A673 (cell line): ENCODE measurements at regions not wholly inside any gene's neighbourhood (a gene's known extent, or its start where the extent isn't known, plus 50 kb on each side); places are given as distances from the start of the nearest gene placed in this dataset.

Experiments
- BruUV-seq: library from RNA; stranded (reverse); fragments of 400-500 nt; replicated peaks from 2 replicates; lab custom pipeline; 2021; lab: Mats Ljungman, UMichigan
- CTCF ChIA-PET: fragments of 300-600 bp; sonication (Branson Sonifier 250); formaldehyde crosslinking; loops from one replicate; lab custom pipeline; 2022; ENCODE audit warnings: antibody characterized with exemption; lab: Charles Lee
- POLR2A ChIA-PET: fragments of 300-600 bp; sonication (Branson Sonifier 250); formaldehyde crosslinking; loops from one replicate; lab custom pipeline; 2022; ENCODE audit warnings: antibody characterized with exemption; ENCODE audit not compliant: low non-redundant PET; lab: Charles Lee
- DNase-seq: peaks from one replicate; pipeline ENCODE4 v3.0.0-alpha.2; 2015; ENCODE audit warnings: low spot score
- H3K27ac ChIP-seq: fragments of 200-600 bp; sonication (generic); 2 replicates; pipeline ENCODE4 v1.5.1; 2016; ENCODE audit warnings: mixed run types, low read depth, mild to moderate bottlenecking, mixed read lengths, antibody characterized with exemption, low read length; ENCODE audit not compliant: poor library complexity, severe bottlenecking
- H3K27me3 ChIP-seq: fragments of 200-600 bp; sonication (generic); replicated peaks from 2 replicates; pipeline ENCODE4 v1.6.1; 2017; ENCODE audit warnings: mixed run types, low read depth, mild to moderate bottlenecking, mixed read lengths, antibody characterized with exemption, low read length; ENCODE audit not compliant: insufficient read depth, poor library complexity
- H3K36me3 ChIP-seq: fragments of 200-600 bp; sonication (generic); 2 replicates; pipeline ENCODE4 v1.6.1; 2016; ENCODE audit warnings: mixed run types, mild to moderate bottlenecking, mixed read lengths, antibody characterized with exemption, low read length; ENCODE audit not compliant: insufficient read depth, poor library complexity, severe bottlenecking
- H3K4me1 ChIP-seq: fragments of 200-600 bp; sonication (generic); 2 replicates; pipeline ENCODE4 v1.6.1; 2017; ENCODE audit warnings: mixed run types, mild to moderate bottlenecking, mixed read lengths, antibody characterized with exemption, low read length; ENCODE audit not compliant: insufficient read depth, poor library complexity, severe bottlenecking
- H3K4me3 ChIP-seq: fragments of 200-600 bp; sonication (generic); 2 replicates; pipeline ENCODE4 v1.5.1; 2016; ENCODE audit warnings: low read depth, mixed run types, mild to moderate bottlenecking, mixed read lengths, low read length; ENCODE audit not compliant: poor library complexity, severe bottlenecking
- H3K9me3 ChIP-seq: fragments of 200-600 bp; sonication (generic); 2 replicates; pipeline ENCODE4 v1.6.1; 2016; ENCODE audit warnings: mixed run types, low read depth, mild to moderate bottlenecking, mixed read lengths, antibody characterized with exemption, low read length; ENCODE audit not compliant: poor library complexity, severe bottlenecking
- EZH2 ChIP-seq: fragments of 200-600 bp; sonication (generic); IDR thresholded peaks from 2 replicates; pipeline ENCODE4 v1.6.1; 2017; ENCODE audit warnings: borderline replicate concordance, low read depth, mild to moderate bottlenecking, mixed read lengths, antibody characterized with exemption, low read length; ENCODE audit not compliant: poor library complexity, severe bottlenecking
- intact Hi-C: fragments of 100-400 bp; cut with micrococcal nuclease; formaldehyde crosslinking; loops from one replicate; pipeline ENCODE4 v1.10.0; 2022; ENCODE audit not compliant: unreplicated experiment
- TF ChIP-seq, protein P1 (sequence below): fragments of 300-800, 200-600 bp; sonication (generic); conservative IDR thresholded peaks from 2 replicates; pipeline ENCODE4 v1.5.1; 2017; ENCODE audit warnings: low read depth, mild to moderate bottlenecking, antibody characterized with exemption, low read length, moderate library complexity, mixed read lengths

DNA sequence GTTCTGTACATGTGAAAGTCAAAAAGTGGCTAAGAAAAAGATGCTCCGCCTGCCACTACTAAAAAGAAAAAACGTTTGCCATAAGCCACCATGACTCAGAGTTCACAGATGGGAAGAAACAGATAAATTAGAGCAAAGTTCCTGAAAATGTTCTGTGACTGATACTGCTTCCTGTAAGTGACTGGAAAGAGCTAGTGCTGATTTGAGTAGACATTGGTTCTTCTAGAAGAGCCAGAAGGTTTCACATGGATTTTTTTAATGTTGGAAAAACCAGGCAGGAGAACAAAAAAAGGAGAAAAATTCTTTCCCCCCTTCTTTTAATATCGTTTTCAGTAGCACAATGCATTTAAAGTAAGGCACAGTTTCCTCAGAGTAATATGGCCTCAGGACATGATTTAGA lies 221.4 kb downstream of the HLX start:
- ChIA-PET CTCF (no interaction called here), POLR2A (no interaction called here)
- DNase-seq = no peak
- H3K4me1 ChIP-seq = no peaks in the 10 kb centered on the region
- no peak for TF ChIP-seq EZH2
- TF ChIP-seq, protein P1, sequence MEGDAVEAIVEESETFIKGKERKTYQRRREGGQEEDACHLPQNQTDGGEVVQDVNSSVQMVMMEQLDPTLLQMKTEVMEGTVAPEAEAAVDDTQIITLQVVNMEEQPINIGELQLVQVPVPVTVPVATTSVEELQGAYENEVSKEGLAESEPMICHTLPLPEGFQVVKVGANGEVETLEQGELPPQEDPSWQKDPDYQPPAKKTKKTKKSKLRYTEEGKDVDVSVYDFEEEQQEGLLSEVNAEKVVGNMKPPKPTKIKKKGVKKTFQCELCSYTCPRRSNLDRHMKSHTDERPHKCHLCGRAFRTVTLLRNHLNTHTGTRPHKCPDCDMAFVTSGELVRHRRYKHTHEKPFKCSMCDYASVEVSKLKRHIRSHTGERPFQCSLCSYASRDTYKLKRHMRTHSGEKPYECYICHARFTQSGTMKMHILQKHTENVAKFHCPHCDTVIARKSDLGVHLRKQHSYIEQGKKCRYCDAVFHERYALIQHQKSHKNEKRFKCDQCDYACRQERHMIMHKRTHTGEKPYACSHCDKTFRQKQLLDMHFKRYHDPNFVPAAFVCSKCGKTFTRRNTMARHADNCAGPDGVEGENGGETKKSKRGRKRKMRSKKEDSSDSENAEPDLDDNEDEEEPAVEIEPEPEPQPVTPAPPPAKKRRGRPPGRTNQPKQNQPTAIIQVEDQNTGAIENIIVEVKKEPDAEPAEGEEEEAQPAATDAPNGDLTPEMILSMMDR = no peak
- intact Hi-C loops = no loop called here
- no peak overlapping the region for H3K4me3 ChIP-seq
- no peak overlapping the region for H3K27ac ChIP-seq
- H3K36me3 ChIP-seq = no peaks in the 10 kb centered on the region
- peaks cover 3% of the 10 kb centered on the region for H3K9me3 ChIP-seq
- BruUV-seq = no TSS peak
- H3K27me3 ChIP-seq = no peaks in the 10 kb centered on the region

DNA sequence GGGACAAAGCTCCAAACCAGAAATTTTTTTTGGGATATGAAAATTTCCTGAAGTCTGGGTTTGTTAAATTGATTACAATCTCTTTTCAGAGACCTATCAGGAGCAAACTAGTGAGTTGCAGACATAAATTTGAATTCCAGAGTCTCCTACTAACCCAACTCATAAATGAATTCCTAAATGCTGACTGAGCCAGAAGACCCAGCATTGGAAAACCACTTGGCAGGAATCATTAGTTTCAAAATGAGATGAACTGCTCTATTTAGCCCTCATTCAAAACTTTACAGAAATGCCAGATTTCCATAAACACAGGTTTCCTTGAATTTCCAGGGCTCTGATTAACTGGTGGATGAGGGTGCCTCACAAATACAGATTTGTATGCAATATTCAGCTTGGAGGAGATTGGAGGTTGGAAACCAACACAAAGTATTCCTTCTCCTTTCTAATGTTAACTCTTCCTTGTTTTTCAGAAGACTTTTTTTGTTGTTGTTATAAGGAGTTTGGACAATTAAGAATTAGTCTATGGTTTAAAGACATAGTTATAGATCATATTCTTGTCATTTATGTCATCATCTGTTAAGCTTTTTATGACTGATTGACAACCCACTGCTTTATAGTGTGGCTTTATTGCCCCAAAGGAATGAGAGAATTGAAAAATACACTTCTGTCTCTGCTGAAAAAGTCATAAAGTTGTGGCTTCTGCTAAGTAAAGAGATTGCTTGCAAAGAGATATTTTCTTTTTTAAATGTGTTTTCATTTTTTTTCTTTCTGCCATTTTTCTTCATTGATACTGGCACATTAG lies 222.8 kb downstream of the HLX start:
- Histone ChIP-seq H3K27me3 (no peaks in the 10 kb centered on the region), H3K9me3 (peaks cover 6% of the 10 kb centered on the region), H3K36me3 (no peaks in the 10 kb centered on the region), H3K27ac (no peak overlapping the region), H3K4me3 (no peak overlapping the region), H3K4me1 (no peaks in the 10 kb centered on the region)
- CTCF ChIA-PET = no interaction called here
- intact Hi-C loops = no loop called here
- no TSS peak for BruUV-seq
- no peak for TF ChIP-seq EZH2
- TF ChIP-seq, protein P1 = no peak
- POLR2A ChIA-PET = no interaction called here
- no peak for DNase-seq

DNA sequence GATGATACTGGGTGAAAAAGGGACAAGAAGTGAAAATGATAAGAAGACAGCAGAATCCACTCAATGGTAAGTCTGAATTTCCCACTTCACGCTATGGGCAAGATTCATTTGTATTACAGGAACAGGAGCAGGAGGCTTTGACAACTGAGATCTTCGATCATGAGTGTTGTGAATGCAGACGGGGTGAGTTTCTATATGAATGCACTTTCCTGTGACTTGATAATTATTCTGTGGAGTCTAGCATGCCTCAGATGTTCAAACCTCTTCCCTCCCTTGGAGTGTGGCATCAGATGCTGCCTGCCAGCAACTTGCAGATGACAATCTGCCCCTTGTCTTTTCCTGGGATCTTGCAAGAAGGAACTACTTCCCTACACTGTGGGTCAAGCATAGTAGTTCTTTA lies 225.4 kb downstream of the HLX start:
- no TSS peak for BruUV-seq
- ChIA-PET CTCF (no interaction called here), POLR2A (no interaction called here)

More for the DNA sequence above, 225.4 kb downstream of the HLX start:
- H3K36me3 ChIP-seq = no peaks in the 10 kb centered on the region
- no peak overlapping the region for H3K4me3 ChIP-seq
- no peak for DNase-seq
- TF ChIP-seq EZH2 = no peak
- TF ChIP-seq, protein P1 = no peak
- peaks cover 3% of the 10 kb centered on the region for H3K9me3 ChIP-seq
- H3K27ac ChIP-seq = no peak overlapping the region
- no peaks in the 10 kb centered on the region for H3K4me1 ChIP-seq
- no peaks in the 10 kb centered on the region for H3K27me3 ChIP-seq
- intact Hi-C loops = no loop called here
